GM18870 (cell line): ENCODE measurements at regions not wholly inside any gene's neighbourhood (a gene's known extent, or its start where the extent isn't known, plus 50 kb on each side); places are given as distances from the start of the nearest gene placed in this dataset.
"Not testable (repeated sequence)": the region's sequence is repeated elsewhere in the genome, so short reads cannot be mapped to it uniquely, and the experiment has no call there.

Experiments
- ATAC-seq: cut with Tn5 transposase; IDR thresholded peaks from one replicate; pipeline ENCODE4 v1.9.1; 2021; ENCODE audit warnings: moderate library complexity; ENCODE audit not compliant: unreplicated experiment

DNA sequence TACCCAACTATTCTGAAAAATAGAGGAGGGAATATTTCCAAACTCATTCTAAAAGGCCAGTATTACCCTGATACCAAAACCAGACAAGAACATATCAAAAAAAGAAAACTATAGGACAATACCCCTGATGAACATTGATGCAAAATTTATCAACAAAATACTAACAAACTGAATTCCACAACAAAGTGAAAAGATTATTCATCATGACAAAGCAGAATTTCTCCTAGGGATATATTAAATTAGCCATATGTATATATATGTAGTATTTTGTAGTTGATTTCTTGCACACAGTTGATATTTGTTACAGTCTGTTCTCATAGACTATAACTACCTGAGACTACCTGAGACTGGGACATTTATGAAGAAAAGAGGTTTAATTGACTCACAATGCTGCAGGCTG, 495.0 kb upstream of the SPRY2 start:
- ATAC-seq: no peak

GRCh38 chr13:80830431-80830830, 489.5 kb upstream of the SPRY2 start:
- ATAC-seq: no peak

DNA sequence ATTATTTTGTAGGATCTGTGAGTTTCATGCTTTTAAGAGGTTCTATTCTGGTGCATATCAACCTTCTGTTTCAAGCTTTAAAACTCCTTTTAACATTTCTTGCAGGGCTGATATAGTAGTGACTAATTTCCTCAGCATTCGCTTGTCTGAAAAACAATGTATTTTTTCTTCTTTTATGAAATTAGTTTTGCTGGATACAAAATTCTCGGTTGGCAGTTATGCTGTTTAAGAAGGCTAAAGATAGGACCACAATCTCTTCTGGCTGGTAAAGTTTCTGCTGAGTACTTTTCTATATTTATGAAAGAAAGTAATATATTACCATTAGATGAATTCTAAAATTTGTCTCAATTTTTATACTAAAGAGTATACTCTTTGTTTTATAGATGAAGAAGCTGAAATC, 487.8 kb upstream of the SPRY2 start:
- ATAC-seq: no peak

- ATAC-seq: no peak
Observed at GRCh38 chr13:80825276-80825675, 484.4 kb upstream of the SPRY2 start.

DNA sequence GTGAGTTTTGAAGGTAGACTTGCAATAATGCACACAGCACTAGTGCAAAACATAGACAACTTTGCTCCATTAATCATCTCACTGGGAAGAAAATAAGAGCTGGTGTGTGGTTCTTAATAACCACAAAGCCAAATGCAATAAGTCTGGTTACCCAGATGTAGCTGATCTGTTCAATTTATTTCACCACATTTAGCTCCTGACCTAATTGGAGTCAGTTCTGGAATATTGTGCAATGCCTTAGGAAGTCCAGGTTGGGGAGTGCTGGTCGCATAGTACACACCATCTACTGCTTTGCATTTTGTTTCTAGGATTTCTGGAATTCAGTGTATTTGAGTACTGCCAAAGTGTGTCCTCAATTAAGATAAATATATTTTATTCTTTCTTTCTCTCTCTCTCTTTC, 483.3 kb upstream of the SPRY2 start:
- no peak for ATAC-seq

- ATAC-seq: no peak
Observed at GRCh38 chr13:80823472-80823871, 482.5 kb upstream of the SPRY2 start.

- ATAC-seq: no peak
Observed at GRCh38 chr13:80821466-80821865, 480.5 kb upstream of the SPRY2 start.

- no peak for ATAC-seq
Observed at GRCh38 chr13:80817979-80818378, 477.1 kb upstream of the SPRY2 start.

- no peak for ATAC-seq
Observed at GRCh38 chr13:80814541-80814940, 473.6 kb upstream of the SPRY2 start.

DNA sequence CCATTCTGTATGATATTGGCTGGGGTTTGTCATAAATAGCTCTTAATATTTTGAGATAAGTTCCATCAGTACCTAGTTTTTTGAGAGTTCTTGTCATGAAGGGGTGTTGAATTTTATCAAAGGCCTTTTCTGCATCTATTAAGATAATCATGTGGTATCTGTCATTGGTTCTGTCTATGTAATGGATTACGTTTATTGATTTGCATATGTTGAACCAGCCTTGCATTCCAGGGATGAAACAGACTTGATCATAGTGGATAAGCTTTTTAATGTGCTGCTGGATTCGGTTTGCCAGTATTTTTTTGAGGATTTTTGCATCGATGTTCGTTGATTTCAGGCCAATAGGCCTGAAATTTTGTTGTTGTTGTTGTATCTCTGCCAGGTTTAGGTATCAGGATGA, 469.4 kb upstream of the SPRY2 start:
- not testable (repeated sequence) for ATAC-seq

DNA sequence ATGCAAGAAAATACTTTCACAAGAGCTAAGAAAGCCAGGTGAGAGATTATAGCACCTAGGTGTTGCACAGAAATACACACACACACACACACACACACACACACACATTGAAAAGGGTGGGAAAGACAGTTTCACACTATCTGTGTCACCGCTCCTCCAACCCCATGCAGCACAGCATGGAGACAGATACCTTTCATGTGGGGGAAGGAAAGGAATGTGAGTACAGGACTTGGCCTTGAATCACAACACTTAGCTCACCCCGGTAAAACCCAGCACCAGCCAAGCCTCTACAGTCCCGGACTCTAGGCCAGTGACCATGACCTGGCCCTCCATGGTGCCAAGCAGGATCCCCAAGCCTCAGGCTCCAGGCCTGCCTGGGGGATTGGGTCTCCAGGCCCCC, 462.0 kb upstream of the SPRY2 start:
- ATAC-seq: no peak

- ATAC-seq: no peak
Observed at GRCh38 chr13:80798576-80799133, 457.7 kb upstream of the SPRY2 start.

DNA sequence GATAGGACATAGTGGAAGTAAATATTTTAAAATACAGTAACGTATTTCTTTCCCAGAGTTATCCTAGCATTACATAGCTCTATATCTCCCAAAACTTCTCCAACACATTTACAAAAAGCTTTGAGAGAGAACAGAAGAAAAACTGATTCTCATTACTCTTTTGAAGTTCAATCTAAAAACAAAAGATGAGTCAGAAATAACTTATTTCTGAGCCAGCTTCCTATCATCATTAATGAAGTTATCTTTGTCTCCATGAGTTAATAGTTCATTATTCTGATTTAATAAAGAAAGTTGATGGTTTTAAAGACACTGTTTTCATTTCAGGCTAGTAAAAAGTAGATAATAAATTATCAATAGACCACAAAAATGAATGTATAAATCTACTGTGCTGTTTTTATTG, 446.7 kb upstream of the SPRY2 start:
- no peak for ATAC-seq

DNA sequence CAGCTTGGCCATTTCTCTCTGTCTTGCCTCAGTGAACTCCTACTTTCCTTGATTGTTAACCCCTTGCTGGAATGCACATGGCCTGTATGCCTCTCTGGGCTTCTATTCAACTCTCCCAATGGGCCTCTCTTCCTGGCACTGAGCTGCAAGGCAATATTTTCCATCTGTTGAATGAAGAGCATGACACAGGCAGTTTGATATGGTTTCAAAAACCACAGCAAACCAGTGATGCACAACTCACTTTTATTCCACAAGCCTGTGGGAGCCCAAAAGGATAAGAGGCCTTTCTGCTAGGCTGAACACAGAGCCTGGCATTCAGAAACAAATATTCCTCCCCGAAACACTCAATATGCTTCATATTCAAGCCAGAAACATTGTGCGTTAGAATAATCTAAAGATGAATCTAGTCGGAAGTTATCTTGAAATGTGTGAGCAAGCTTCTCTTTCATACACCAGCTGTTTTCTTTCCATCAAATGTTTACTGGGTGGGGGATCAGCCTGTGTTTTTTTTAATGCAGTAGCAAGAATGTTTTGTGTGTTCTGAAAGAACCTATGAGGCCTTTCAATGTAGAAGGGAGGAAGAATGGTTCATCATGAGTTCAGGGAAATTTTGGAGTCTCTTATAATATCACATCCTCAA, 443.1 kb upstream of the SPRY2 start:
- no peak for ATAC-seq

- no peak for ATAC-seq
Observed at GRCh38 chr13:80782441-80782840, 441.5 kb upstream of the SPRY2 start.

- ATAC-seq: no peak
Observed at GRCh38 chr13:80778297-80778696, 437.4 kb upstream of the SPRY2 start.

- ATAC-seq: no peak
Observed at GRCh38 chr13:80757694-80758093, 416.8 kb upstream of the SPRY2 start.

DNA sequence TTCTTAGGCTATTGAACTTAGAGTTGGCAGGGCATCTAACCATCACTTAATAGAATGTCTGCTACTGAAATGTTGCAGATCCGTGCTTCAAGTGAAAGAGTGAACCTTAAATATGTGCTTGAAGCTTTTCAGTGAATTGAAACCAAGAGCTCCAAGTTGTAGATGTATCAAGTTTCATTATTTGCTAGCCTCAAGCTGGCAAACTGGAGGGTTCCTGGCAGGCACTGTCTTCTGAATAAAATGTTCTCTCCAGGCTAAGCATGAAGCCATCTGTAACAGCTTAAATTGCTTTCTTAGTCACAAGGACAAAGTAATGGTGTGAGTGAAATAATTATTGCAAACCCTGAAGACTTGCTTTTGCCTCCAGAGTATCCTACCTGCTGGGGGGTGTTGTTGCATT, 415.0 kb upstream of the SPRY2 start:
- no peak for ATAC-seq

- ATAC-seq: no peak
Observed at GRCh38 chr13:80754441-80754840, 413.5 kb upstream of the SPRY2 start.

DNA sequence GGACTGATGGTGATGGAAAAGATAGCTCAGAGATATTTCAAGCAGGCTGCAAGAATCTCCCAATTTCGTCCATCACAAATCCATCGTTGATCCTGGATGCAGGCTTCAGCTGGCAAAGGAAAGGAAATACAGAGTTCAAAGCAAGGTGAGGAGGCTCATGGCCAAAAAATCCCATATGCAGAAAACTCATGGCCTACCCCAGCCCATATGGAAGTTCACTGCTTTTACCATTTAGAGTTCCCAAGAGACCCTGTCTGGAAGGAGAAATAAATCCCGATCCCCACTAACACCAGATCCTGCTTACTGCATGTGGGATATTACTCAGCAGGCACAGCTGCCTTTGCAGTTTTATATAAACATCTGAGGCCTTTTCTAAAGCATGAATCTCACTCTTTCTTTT, 412.9 kb upstream of the SPRY2 start:
- no peak for ATAC-seq

- no peak for ATAC-seq
Observed at GRCh38 chr13:80751854-80752253, 410.9 kb upstream of the SPRY2 start.

DNA sequence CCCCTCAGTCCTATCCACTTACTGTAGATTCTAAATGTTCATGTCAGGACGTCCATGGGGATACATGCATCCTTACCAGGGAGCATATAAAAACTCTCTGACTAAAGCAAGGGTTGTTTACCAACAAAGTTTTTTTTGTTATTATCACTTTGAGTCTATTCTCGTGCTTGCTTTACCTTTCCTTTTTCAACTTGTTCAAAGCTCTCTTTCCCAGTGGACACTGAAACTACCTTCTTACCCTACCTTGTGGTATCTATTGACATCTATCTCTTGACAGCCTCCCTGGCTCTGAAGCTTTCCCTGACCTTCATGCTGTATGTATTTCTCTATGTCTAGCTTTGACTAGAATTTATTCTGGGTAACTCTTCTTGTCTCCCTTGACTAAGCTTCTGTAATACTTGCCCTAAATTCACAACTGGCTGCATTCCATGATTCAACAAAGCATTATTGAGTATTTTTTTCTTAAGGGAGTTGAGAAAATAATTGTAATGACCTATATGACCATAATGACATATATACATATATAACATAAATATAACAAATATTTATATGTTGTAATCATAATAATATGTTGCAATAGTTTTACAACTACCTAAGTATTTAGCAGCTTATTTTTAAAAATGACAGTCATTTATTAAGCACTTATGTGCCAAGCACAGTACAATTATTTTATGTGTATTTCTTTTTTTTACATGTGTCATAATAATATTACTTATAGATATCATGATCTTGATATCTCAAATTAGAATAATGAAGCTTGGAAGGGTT, 403.4 kb upstream of the SPRY2 start:
- no peak for ATAC-seq
